GM20000 (cell line): ENCODE measurements at regions not wholly inside any gene's neighbourhood (a gene's known extent, or its start where the extent isn't known, plus 50 kb on each side); places are given as distances from the start of the nearest gene placed in this dataset.
"Not testable (repeated sequence)": the region's sequence is repeated elsewhere in the genome, so short reads cannot be mapped to it uniquely, and the experiment has no call there.

ENCODE experiments used
- DNase-seq: peaks from one replicate; pipeline ENCODE4 v3.0.0; 2012; ENCODE audit warnings: low spot score
- CTCF ChIP-seq: IDR thresholded peaks from 2 replicates; pipeline ENCODE4 v1.5.1; 2012; ENCODE audit warnings: mild to moderate bottlenecking, control low read depth; ENCODE audit errors: extremely low read depth, missing control alignments

- DNase-seq: no peak
- no peak for TF ChIP-seq CTCF
These were observed 111.9 kb upstream of the CPM start for GRCh38 chr12:69044887-69045286.

- TF ChIP-seq CTCF: no peak
- DNase-seq: no peak
These were observed 112.5 kb upstream of the CPM start for GRCh38 chr12:69045430-69045829.

- no peak for TF ChIP-seq CTCF
These were observed 113.4 kb upstream of the CPM start for GRCh38 chr12:69046363-69046762.

GRCh38 chr12:69046920-69047319 is 113.9 kb upstream of the CPM start:
- no peak for TF ChIP-seq CTCF
- no peak for DNase-seq

More at GRCh38 chr12:69046363-69046762, 113.4 kb upstream of the CPM start:
- no peak for DNase-seq

GRCh38 chr12:69047990-69048389 is 115.0 kb upstream of the CPM start:
- DNase-seq: no peak
- TF ChIP-seq CTCF: no peak

- DNase-seq: not testable (repeated sequence)
These were observed 116.9 kb upstream of the CPM start for GRCh38 chr12:69049855-69050254.

- TF ChIP-seq CTCF: no peak
- no peak for DNase-seq
These were observed 119.8 kb upstream of the CPM start for GRCh38 chr12:69052613-69053408.
